ENCODE measurements at regions not wholly inside any gene's neighbourhood (a gene's known extent, or its start where the extent isn't known, plus 50 kb on each side); places are given as distances from the start of the nearest gene placed in this dataset.

GRCh38 chr7:155954550-155955366 lies 142.5 kb upstream of the SHH start:
- TF ChIP-seq CTCF (IDR thresholded peaks at IDR 0.05) (no peak), POLR2A (IDR thresholded peaks at IDR 0.05) (no peak)

Measured in upper lobe of left lung (tissue), 4 donors.